HCT116 (cell line): ENCODE measurements at regions not wholly inside any gene's neighbourhood (a gene's known extent, or its start where the extent isn't known, plus 50 kb on each side); places are given as distances from the start of the nearest gene placed in this dataset.

Source experiments
- ATAC-seq: fragments of 200-7000 bp; cut with Tn5 transposase; 2 replicates; pipeline ENCODE4 v1.9.1; 2020; ENCODE audit warnings: mild to moderate bottlenecking, moderate library complexity
- BruUV-seq: library from RNA; stranded (reverse); fragments of 400-500 nt; replicated peaks from 2 replicates; lab custom pipeline; 2021; lab: Mats Ljungman, UMichigan
- CTCF ChIA-PET: fragments of 300-600 bp; sonication (Branson Sonifier 250); formaldehyde crosslinking; loops from one replicate; lab custom pipeline; 2021; ENCODE audit warnings: antibody characterized with exemption; lab: Charles Lee
- POLR2A ChIA-PET: fragments of 300-600, 350-600 bp; sonication (Branson Sonifier 250); formaldehyde crosslinking; loops from one replicate; lab custom pipeline; 2021; ENCODE audit warnings: antibody characterized with exemption; lab: Charles Lee
- RAD21 ChIA-PET, 2 experiments: fragments of 300-600 bp; sonication (Branson Sonifier 250); formaldehyde crosslinking; loops; one replicate each; lab custom pipeline; 2023; ENCODE audit warnings: low total read pairs in 2 of 2; ENCODE audit not compliant: uncharacterized antibody in 2 of 2, unreplicated experiment in 2 of 2, low non-redundant PET in 1 of 2; lab: Charles Lee
- DNase-seq: peaks from one replicate; pipeline ENCODE4 v3.0.0-alpha.2; 2010; ENCODE audit warnings: low read depth, low spot score
- H2AFZ ChIP-seq: fragments of 200-600 bp; shearing (Covaris generic), sonication (generic); 2 replicates; pipeline ENCODE4 v1.6.1; 2017; ENCODE audit warnings: low read depth, mixed run types, mixed read lengths, antibody characterized with exemption, low read length; ENCODE audit not compliant: poor library complexity, severe bottlenecking
- H3K27ac ChIP-seq: 2 replicates; pipeline ENCODE4 v1.5.1; 2012; ENCODE audit warnings: low read depth, low read length
- H3K27me3 ChIP-seq: fragments of 200-600 bp; sonication (generic); 2 replicates; pipeline ENCODE4 v1.6.1; 2016; ENCODE audit warnings: mixed run types, low read length, mixed read lengths; ENCODE audit not compliant: insufficient read depth
- H3K36me3 ChIP-seq, 2 experiments: fragments of 200-500 bp in 1 of 2; fragments of 200-600 bp in 1 of 2; sonication (Bioruptor generic) in 1 of 2; sonication (generic) in 1 of 2; 2 replicates each; pipeline versions ENCODE4 v1.5.1 to v1.6.1; 2014 to 2016; ENCODE audit warnings: low read length in 2 of 2, inconsistent platforms in 1 of 2, mixed read lengths in 1 of 2, mixed run types in 1 of 2; ENCODE audit not compliant: insufficient read depth in 2 of 2, control insufficient read depth in 1 of 2
- H3K4me1 ChIP-seq, 2 experiments: fragments of 200-600 bp in 1 of 2; sonication (generic) in 1 of 2; 2 replicates each; pipeline versions ENCODE4 v1.5.1 to v1.6.1; 2012 to 2017; ENCODE audit warnings: low read length in 2 of 2, inconsistent platforms in 1 of 2, mild to moderate bottlenecking in 1 of 2, mixed read lengths in 1 of 2, mixed run types in 1 of 2, moderate library complexity in 1 of 2; ENCODE audit not compliant: insufficient read depth in 2 of 2, control insufficient read depth in 1 of 2
- H3K4me2 ChIP-seq: fragments of 200-600 bp; sonication (generic); 2 replicates; pipeline ENCODE4 v1.6.1; 2017; ENCODE audit warnings: mixed run types, low read length, mixed read lengths
- H3K4me3 ChIP-seq, 2 experiments: fragments of 200-600 bp in 1 of 2; sonication (generic) in 1 of 2; replicated peaks in 1 of 2; 2 replicates each; pipeline ENCODE4 v1.5.1; 2011 to 2016; ENCODE audit warnings: low read length in 2 of 2, control low read depth in 1 of 2, low read depth in 1 of 2, mild to moderate bottlenecking in 1 of 2, mixed read lengths in 1 of 2, mixed run types in 1 of 2
- H3K79me2 ChIP-seq: fragments of 200-600 bp; sonication (generic); 2 replicates; pipeline ENCODE4 v1.6.1; 2017; ENCODE audit warnings: mild to moderate bottlenecking, mixed run types, low read length, moderate library complexity, mixed read lengths; ENCODE audit not compliant: insufficient read depth
- H3K9ac ChIP-seq: fragments of 200-600 bp; sonication (generic); 2 replicates; pipeline ENCODE4 v1.6.1; 2016; ENCODE audit warnings: low read length, mixed read lengths
- H3K9me2 ChIP-seq: fragments of 200-600 bp; sonication (generic), shearing (Covaris generic); 2 replicates; pipeline ENCODE4 v1.6.1; 2017; ENCODE audit warnings: mixed run types, mild to moderate bottlenecking, moderate library complexity; ENCODE audit not compliant: insufficient read depth
- H3K9me3 ChIP-seq, 2 experiments: fragments of 200-500 bp in 1 of 2; fragments of 200-600 bp in 1 of 2; sonication (Bioruptor generic) in 1 of 2; sonication (generic) in 1 of 2; 2 replicates each; pipeline ENCODE4 v1.6.1; 2014 to 2017; ENCODE audit warnings: low read length in 2 of 2, mixed read lengths in 2 of 2, inconsistent platforms in 1 of 2, low read depth in 1 of 2, mild to moderate bottlenecking in 1 of 2, mixed run types in 1 of 2, moderate library complexity in 1 of 2; ENCODE audit not compliant: control insufficient read depth in 1 of 2, insufficient read depth in 1 of 2
- H4K20me1 ChIP-seq: fragments of 200-600 bp; sonication (generic), shearing (Covaris generic); 2 replicates; pipeline ENCODE4 v1.6.1; 2017; ENCODE audit warnings: mixed run types, mild to moderate bottlenecking, moderate library complexity; ENCODE audit not compliant: insufficient read depth
- CBX3 ChIP-seq: IDR thresholded peaks from 2 replicates; pipeline ENCODE4 v1.6.1; 2012; ENCODE audit warnings: low read depth
- CEBPB ChIP-seq: IDR thresholded peaks from 2 replicates; pipeline ENCODE4 v1.6.1; 2012; ENCODE audit warnings: low read depth
- CTCF ChIP-seq, 3 experiments: fragments of 200-600 bp in 1 of 3; sonication (generic) in 1 of 3; IDR thresholded peaks in 2 of 3; conservative IDR thresholded peaks in 1 of 3; 2 replicates each; pipeline ENCODE4 v1.5.1; 2012 to 2017; ENCODE audit warnings: low read depth in 2 of 3, low read length in 2 of 3, antibody characterized with exemption in 1 of 3, borderline replicate concordance in 1 of 3, control low read depth in 1 of 3, mild to moderate bottlenecking in 1 of 3, mixed read lengths in 1 of 3, mixed run types in 1 of 3, moderate library complexity in 1 of 3; ENCODE audit not compliant: insufficient read depth in 1 of 3
- EZH2 ChIP-seq: fragments of 200-600 bp; sonication (generic); IDR thresholded peaks from 2 replicates; pipeline ENCODE4 v1.6.1; 2017; ENCODE audit warnings: antibody characterized with exemption, mixed run types
- EZH2phosphoT487 ChIP-seq: fragments of 200-600 bp; IDR thresholded peaks from 2 replicates; pipeline ENCODE4 v1.6.1; 2018; ENCODE audit warnings: antibody characterized with exemption, borderline replicate concordance
- REST ChIP-seq: IDR thresholded peaks from 2 replicates; pipeline ENCODE4 v1.6.1; 2012; ENCODE audit warnings: low read depth
- SIN3A ChIP-seq: IDR thresholded peaks from 2 replicates; pipeline ENCODE4 v1.6.1; 2012; ENCODE audit warnings: low read depth
- SP1 ChIP-seq: IDR thresholded peaks from 2 replicates; pipeline ENCODE4 v1.6.1; 2012; ENCODE audit warnings: low read depth
- ZBTB33 ChIP-seq: IDR thresholded peaks from 2 replicates; pipeline ENCODE4 v1.6.1; 2011; ENCODE audit warnings: mild to moderate bottlenecking, low read length, moderate library complexity; ENCODE audit not compliant: insufficient replicate concordance; ENCODE audit errors: extremely low read depth
- ZFX ChIP-seq: fragments of 450-650 bp; IDR thresholded peaks from 2 replicates; pipeline ENCODE4 v1.6.1; 2017
- intact Hi-C: fragments of 100-400 bp; cut with micrococcal nuclease; formaldehyde crosslinking; loops from 2 replicates; pipeline ENCODE4 v1.10.0; 2022

- no peak for DNase-seq
- Histone ChIP-seq H3K27ac (no peak overlapping the region), H3K36me3 (no peaks in the 10 kb centered on the region), H3K4me1 (no peaks in the 10 kb centered on the region), H3K27me3 (no peaks in the 10 kb centered on the region), H2AFZ (no peak overlapping the region), H3K4me3 (no peak overlapping the region), H3K79me2 (no peaks in the 10 kb centered on the region), H3K4me2 (no peak overlapping the region), H3K9me2 (no peaks in the 10 kb centered on the region), H3K9ac (no peak overlapping the region), H3K9me3 (no peaks in the 10 kb centered on the region), H4K20me1 (no peaks in the 10 kb centered on the region)
- CTCF ChIA-PET = no interaction called here
- RAD21 ChIA-PET = no interaction called here
- TF ChIP-seq EZH2phosphoT487 (no peak), SIN3A (no peak), ZFX (no peak), CTCF (IDR thresholded peaks at IDR 0.05 in 2 of 3, conservative IDR thresholded peaks at IDR 0.05 in 1 of 3; ENCODE audit: borderline replicate concordance in 1 of 3, insufficient read depth in 1 of 3, low read depth in 2 of 3, low read length in 2 of 3) (no peak), EZH2 (no peak), REST (no peak), CEBPB (no peak), SP1 (no peak), CBX3 (no peak), ZBTB33 (no peak)
- POLR2A ChIA-PET = no interaction called here
- BruUV-seq = no TSS peak
- intact Hi-C loops = no loop called here
- no peak for ATAC-seq
Measured at GRCh38 chr6:144574796-144575195, 289.7 kb downstream of the UTRN start.
